ENCODE measurements at regions not wholly inside any gene's neighbourhood (a gene's known extent, or its start where the extent isn't known, plus 50 kb on each side); places are given as distances from the start of the nearest gene placed in this dataset.
A peak's percentile ranks its signal among the peaks of the same experiment; 100 is the strongest.
"Not testable (repeated sequence)": the region's sequence is repeated elsewhere in the genome, so short reads cannot be mapped to it uniquely, and the experiment has no call there.

DNA sequence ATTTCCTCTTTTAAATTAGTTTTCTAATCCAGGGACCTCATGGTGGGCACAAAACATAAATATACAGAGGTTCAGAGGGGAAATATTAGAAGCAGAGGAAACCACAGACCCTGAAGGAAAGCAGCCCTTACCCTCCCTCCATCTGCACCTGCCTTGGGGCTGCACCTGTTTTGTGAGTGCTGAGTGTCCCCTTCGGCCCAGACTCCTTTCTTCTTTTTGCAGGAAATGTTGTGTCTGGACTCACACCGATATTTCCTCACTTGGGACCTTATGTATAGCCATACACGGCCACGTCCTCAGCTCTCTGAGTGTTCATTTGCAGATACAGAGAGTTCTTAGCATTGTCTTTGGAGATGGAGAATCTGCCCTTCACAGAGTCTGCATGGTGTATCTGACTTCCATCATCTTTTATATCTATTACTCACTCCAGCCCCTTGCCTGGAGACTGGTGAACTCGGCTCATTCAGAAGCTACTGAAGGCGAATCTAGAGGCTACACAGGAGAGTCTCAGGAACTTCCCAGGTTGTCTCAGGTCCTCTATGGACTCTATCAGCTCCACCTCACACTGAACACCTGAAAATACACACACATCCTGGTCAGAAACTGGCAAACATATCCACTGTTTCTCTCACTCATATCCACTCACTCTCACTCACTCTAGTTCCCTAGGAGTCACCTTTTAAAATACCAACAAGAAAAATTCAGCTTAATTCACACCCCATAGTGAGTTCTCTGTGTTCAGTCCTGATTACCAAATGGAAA is 829.7 kb downstream of the TMEM121 start:
- not testable (repeated sequence) for H3K4me1 Mint-ChIP-seq (ENCODE audit: unreplicated experiment); H3K36me3 Mint-ChIP-seq (ENCODE audit: unreplicated experiment); H3K27ac Mint-ChIP-seq (ENCODE audit: unreplicated experiment); H3K4me3 Mint-ChIP-seq (ENCODE audit: unreplicated experiment); H3K27me3 Mint-ChIP-seq (ENCODE audit: unreplicated experiment)
- peak; percentile 86 for DNase-seq (ENCODE audit: extremely low spot score, unreplicated experiment)
- peaks cover 63% of the 10 kb centered on the region for H3K9me3 Mint-ChIP-seq (ENCODE audit: unreplicated experiment)

DNA sequence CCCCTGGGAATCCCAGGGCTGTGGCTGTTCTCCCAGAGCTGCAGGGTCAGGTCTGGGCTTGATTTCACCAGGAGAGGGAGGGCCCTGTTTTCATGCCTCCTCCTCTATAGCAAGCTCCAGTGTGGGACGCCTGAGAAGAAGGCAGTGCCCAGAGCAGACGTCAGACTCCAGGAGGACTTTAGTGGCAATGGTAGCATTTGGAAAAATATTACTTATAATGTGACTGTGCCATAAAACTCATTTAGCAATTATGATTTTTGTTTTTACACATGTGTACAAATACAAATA is 830.2 kb downstream of the TMEM121 start:
- H3K9me3 Mint-ChIP-seq (ENCODE audit: unreplicated experiment), result peaks cover 62% of the 10 kb centered on the region

DNA sequence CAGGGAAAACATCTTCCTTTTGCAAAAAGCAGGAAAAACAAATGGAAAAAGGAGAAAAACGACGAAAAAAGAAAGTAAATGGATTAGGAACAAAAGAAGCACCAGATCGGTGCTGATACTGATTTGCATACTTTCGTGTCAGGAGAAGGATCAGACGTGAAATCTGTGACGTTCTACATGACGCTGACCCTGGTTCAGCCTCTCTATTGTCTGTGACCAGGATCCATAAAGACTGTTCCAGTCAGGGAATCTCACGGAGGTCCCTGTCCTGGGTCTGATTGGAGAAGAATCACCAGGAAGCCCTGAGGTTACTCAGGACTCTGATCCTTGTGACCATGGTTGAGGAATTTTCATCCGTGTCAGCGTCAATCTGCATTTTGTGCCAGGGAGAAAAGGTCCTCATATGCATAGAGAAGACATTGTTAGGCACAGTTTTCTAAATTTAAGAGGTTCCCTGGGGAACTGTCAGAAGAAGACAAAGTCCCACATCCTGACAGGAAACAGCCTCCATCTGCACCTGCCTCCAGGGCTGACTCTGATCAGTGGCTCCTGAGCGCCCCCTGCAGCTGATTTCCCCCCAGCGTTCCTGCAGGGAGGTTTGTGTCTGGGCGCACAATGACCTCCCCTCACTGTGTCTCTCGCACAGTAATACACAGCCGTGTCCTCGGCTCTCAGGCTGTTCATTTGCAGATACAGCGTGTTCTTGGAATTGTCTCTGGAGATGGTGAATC is 832.9 kb downstream of the TMEM121 start:
- H3K9me3 Mint-ChIP-seq (ENCODE audit: unreplicated experiment), result peaks cover 50% of the 10 kb centered on the region
- not testable (repeated sequence) for H3K36me3 Mint-ChIP-seq (ENCODE audit: unreplicated experiment); H3K27me3 Mint-ChIP-seq (ENCODE audit: unreplicated experiment); H3K27ac Mint-ChIP-seq (ENCODE audit: unreplicated experiment); H3K4me3 Mint-ChIP-seq (ENCODE audit: unreplicated experiment); H3K4me1 Mint-ChIP-seq (ENCODE audit: unreplicated experiment)
- DNase-seq (ENCODE audit: extremely low spot score, unreplicated experiment), result peak; percentile 90

More for the DNA sequence above, 830.2 kb downstream of the TMEM121 start:
- not testable (repeated sequence) for H3K4me3 Mint-ChIP-seq (ENCODE audit: unreplicated experiment); H3K36me3 Mint-ChIP-seq (ENCODE audit: unreplicated experiment); H3K27me3 Mint-ChIP-seq (ENCODE audit: unreplicated experiment); H3K27ac Mint-ChIP-seq (ENCODE audit: unreplicated experiment); H3K4me1 Mint-ChIP-seq (ENCODE audit: unreplicated experiment)
- peak; percentile 91 for DNase-seq (ENCODE audit: extremely low spot score, unreplicated experiment)

DNA sequence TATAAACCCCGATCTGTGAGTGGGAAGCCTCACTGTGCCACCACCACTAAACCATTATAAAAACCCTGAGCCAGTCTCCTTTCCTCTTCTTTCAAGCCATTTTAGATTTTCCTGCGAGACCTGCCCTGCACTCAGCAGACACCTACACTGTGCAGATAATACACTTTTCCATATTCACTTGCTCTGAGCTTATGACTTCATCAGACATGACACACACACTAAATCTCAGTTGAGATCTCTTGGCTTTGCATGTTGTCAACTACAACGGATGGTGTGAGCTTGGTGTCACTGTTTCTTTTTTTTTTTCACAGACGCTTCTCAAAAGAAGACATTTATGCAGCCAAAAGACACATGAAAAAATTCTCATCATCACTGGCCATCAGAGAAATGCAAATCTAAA is 839.0 kb downstream of the TMEM121 start:
- H3K4me3 Mint-ChIP-seq (ENCODE audit: unreplicated experiment); H3K27me3 Mint-ChIP-seq (ENCODE audit: unreplicated experiment); H3K36me3 Mint-ChIP-seq (ENCODE audit: unreplicated experiment); H3K4me1 Mint-ChIP-seq (ENCODE audit: unreplicated experiment); H3K27ac Mint-ChIP-seq (ENCODE audit: unreplicated experiment): not testable (repeated sequence)
- DNase-seq (ENCODE audit: extremely low spot score, unreplicated experiment), result peak; percentile 84
- peaks cover 56% of the 10 kb centered on the region for H3K9me3 Mint-ChIP-seq (ENCODE audit: unreplicated experiment)

DNA sequence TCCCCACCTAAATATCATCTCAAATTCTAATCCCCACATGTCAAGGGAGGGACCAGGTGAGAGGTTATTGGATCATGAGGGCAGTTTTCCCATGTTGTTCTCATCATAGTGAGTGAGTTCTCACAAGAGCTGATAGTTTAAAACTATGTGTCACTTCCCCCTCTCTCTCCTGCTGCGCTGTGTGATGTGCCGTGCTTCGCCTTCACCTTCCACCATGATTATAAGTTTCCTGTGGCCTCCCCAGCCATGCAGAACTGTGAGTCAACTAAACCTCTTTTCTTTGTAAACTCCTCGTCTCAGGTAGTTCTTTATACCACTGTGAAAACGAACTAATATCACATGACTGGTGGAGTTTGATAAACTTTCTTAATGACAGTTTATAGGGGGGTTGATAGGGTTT is 839.5 kb downstream of the TMEM121 start:
- DNase-seq (ENCODE audit: extremely low spot score, unreplicated experiment), result peak; percentile 83
- peaks cover 57% of the 10 kb centered on the region for H3K9me3 Mint-ChIP-seq (ENCODE audit: unreplicated experiment)
- not testable (repeated sequence) for H3K27ac Mint-ChIP-seq (ENCODE audit: unreplicated experiment)

DNA sequence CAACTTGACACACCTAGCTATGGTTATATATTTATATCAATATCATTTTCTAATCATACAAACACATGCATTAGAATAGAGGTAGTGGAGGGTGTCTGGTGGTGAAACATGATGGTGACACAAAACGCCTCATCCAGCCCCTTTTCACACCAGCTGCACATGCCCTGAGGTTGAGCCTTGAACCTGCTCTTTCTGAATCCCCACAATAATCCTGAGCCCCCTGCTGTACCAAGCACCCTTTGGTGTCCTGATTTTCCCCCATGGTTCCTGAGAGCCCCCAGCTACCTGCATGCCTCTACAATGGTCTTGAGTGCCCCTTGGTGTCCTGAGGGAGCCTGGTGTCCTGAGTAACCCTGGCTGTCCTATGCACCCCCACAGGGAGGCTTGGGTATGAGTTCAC is 840.6 kb downstream of the TMEM121 start:
- not testable (repeated sequence) for H3K4me3 Mint-ChIP-seq (ENCODE audit: unreplicated experiment); H3K27me3 Mint-ChIP-seq (ENCODE audit: unreplicated experiment); H3K36me3 Mint-ChIP-seq (ENCODE audit: unreplicated experiment); H3K27ac Mint-ChIP-seq (ENCODE audit: unreplicated experiment); H3K4me1 Mint-ChIP-seq (ENCODE audit: unreplicated experiment)
- peaks cover 59% of the 10 kb centered on the region for H3K9me3 Mint-ChIP-seq (ENCODE audit: unreplicated experiment)
- DNase-seq (ENCODE audit: extremely low spot score, unreplicated experiment), result peak; percentile 82

More for the DNA sequence above, 839.5 kb downstream of the TMEM121 start:
- H3K4me3 Mint-ChIP-seq (ENCODE audit: unreplicated experiment); H3K36me3 Mint-ChIP-seq (ENCODE audit: unreplicated experiment); H3K27me3 Mint-ChIP-seq (ENCODE audit: unreplicated experiment); H3K4me1 Mint-ChIP-seq (ENCODE audit: unreplicated experiment): not testable (repeated sequence)

DNA sequence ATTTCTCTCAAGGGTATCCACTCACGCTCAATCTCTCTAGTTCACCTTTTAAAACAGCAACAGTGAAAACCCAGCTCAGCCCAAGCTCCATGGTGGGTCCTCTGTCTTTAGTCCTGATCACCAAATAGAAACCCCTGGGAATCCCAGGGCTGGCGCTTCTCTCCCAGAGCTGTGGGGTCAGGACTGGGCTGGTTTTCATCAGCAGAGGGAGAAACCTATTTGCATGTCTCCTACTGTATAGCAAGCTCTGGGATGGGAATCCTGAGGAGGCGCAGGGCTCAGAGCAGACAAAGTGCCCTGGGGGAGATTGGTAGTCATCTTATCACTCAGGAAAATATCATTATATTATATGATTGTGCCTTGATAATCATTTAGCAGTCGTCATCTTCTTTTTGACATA is 843.1 kb downstream of the TMEM121 start:
- not testable (repeated sequence) for H3K4me1 Mint-ChIP-seq (ENCODE audit: unreplicated experiment); H3K4me3 Mint-ChIP-seq (ENCODE audit: unreplicated experiment); H3K27ac Mint-ChIP-seq (ENCODE audit: unreplicated experiment); H3K27me3 Mint-ChIP-seq (ENCODE audit: unreplicated experiment); H3K36me3 Mint-ChIP-seq (ENCODE audit: unreplicated experiment)
- peak; percentile 83 for DNase-seq (ENCODE audit: extremely low spot score, unreplicated experiment)
- peaks cover 58% of the 10 kb centered on the region for H3K9me3 Mint-ChIP-seq (ENCODE audit: unreplicated experiment)

DNA sequence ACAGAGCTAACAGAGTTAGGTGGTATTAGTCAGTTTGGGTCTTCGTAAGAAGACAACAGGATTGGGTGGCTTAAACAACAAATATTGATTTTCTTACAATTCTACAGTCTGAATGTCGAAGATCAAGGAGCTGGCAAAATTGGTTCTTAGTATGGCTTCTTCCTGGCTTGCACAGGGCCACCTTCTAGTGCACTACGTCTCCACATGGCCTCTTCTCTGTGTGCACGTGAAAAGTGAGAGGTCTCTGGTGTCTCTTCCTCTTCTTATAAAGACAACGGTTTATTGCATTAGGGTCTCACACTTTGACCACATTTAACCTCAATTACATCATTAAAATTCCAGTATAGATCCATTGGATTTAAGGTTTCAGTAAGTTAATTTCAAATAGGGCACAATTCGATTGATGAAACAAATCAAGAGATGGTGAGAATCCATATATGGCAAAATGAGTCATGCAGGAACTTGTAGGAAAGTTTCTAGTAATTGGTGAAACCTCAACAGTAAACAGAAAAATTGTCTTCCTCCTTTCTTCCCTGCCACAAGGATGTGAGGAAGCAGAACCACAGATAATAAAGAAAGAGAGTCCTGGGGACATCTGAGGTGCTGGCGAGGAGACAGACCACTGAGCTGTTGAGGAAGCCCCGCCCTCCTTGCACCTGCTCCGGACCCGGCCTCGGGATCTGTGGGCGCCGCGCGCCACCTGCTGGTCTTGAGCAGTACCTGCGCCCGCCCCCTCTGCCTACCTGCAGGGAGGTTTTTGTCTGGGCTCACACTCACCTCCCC is 846.7 kb downstream of the TMEM121 start:
- TF ChIP-seq, protein P1, sequence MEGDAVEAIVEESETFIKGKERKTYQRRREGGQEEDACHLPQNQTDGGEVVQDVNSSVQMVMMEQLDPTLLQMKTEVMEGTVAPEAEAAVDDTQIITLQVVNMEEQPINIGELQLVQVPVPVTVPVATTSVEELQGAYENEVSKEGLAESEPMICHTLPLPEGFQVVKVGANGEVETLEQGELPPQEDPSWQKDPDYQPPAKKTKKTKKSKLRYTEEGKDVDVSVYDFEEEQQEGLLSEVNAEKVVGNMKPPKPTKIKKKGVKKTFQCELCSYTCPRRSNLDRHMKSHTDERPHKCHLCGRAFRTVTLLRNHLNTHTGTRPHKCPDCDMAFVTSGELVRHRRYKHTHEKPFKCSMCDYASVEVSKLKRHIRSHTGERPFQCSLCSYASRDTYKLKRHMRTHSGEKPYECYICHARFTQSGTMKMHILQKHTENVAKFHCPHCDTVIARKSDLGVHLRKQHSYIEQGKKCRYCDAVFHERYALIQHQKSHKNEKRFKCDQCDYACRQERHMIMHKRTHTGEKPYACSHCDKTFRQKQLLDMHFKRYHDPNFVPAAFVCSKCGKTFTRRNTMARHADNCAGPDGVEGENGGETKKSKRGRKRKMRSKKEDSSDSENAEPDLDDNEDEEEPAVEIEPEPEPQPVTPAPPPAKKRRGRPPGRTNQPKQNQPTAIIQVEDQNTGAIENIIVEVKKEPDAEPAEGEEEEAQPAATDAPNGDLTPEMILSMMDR (IDR thresholded peaks at IDR 0.05), result no peak
- Mint-ChIP-seq H3K36me3 (ENCODE audit: unreplicated experiment) (no peaks in the 10 kb centered on the region), H3K4me3 (ENCODE audit: unreplicated experiment) (no peak overlapping the region), H3K9me3 (ENCODE audit: unreplicated experiment) (peaks cover 57% of the 10 kb centered on the region), H3K27me3 (ENCODE audit: unreplicated experiment) (no peaks in the 10 kb centered on the region), H3K27ac (ENCODE audit: unreplicated experiment) (no peak overlapping the region), H3K4me1 (ENCODE audit: unreplicated experiment) (no peaks in the 10 kb centered on the region)
- peak; percentile 21 for DNase-seq (ENCODE audit: extremely low spot score, unreplicated experiment)

DNA sequence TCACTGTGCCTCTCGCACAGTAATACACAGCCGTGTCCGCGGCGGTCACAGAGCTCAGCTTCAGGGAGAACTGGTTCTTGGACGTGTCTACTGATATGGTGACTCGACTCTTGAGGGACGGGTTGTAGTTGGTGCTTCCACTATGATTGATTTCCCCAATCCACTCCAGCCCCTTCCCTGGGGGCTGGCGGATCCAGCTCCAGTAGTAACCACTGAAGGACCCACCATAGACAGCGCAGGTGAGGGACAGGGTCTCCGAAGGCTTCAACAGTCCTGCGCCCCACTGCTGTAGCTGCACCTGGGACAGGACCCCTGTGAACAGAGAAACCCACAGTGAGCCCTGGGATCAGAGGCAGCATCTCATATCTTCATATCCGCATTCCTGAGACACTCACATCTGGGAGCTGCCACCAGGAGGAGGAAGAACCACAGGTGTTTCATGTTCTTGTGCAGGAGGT is 847.3 kb downstream of the TMEM121 start:
- H3K4me3 Mint-ChIP-seq (ENCODE audit: unreplicated experiment); H3K27me3 Mint-ChIP-seq (ENCODE audit: unreplicated experiment); H3K36me3 Mint-ChIP-seq (ENCODE audit: unreplicated experiment); H3K4me1 Mint-ChIP-seq (ENCODE audit: unreplicated experiment); H3K27ac Mint-ChIP-seq (ENCODE audit: unreplicated experiment): not testable (repeated sequence)
- H3K9me3 Mint-ChIP-seq (ENCODE audit: unreplicated experiment), result peaks cover 55% of the 10 kb centered on the region
- DNase-seq (ENCODE audit: extremely low spot score, unreplicated experiment), result peak; percentile 80

Data from osteocyte (in vitro differentiated cells).